HG03469 (cell line): ENCODE measurements at regions not wholly inside any gene's neighbourhood (a gene's known extent, or its start where the extent isn't known, plus 50 kb on each side); places are given as distances from the start of the nearest gene placed in this dataset.

Experiments
- ATAC-seq: cut with Tn5 transposase; IDR thresholded peaks from one replicate; pipeline ENCODE4 v1.9.1; 2021; ENCODE audit warnings: mild to moderate bottlenecking, moderate library complexity, moderate number of reproducible peaks; ENCODE audit not compliant: unreplicated experiment

GRCh38 chr18:29313312-29313711 lies 1136.4 kb upstream of the CDH2 start:
- no peak for ATAC-seq

GRCh38 chr18:29311580-29311979 lies 1134.7 kb upstream of the CDH2 start:
- no peak for ATAC-seq

- no peak for ATAC-seq
Measured at GRCh38 chr18:29309366-29309765, 1132.4 kb upstream of the CDH2 start.

GRCh38 chr18:29307982-29308381 lies 1131.1 kb upstream of the CDH2 start:
- no peak for ATAC-seq

- ATAC-seq, result no peak
Measured at GRCh38 chr18:29307231-29307630, 1130.3 kb upstream of the CDH2 start.

- no peak for ATAC-seq
Measured at GRCh38 chr18:29305516-29305915, 1128.6 kb upstream of the CDH2 start.

GRCh38 chr18:29301048-29301447 lies 1124.1 kb upstream of the CDH2 start:
- ATAC-seq, result no peak

GRCh38 chr18:29285471-29285870 lies 1108.5 kb upstream of the CDH2 start:
- no peak for ATAC-seq

GRCh38 chr18:29271501-29271900 lies 1094.6 kb upstream of the CDH2 start:
- no peak for ATAC-seq

- ATAC-seq, result no peak
Measured at GRCh38 chr18:29259838-29260237, 1082.9 kb upstream of the CDH2 start.

- no peak for ATAC-seq
Measured at GRCh38 chr18:29254123-29254522, 1077.2 kb upstream of the CDH2 start.

GRCh38 chr18:29251681-29252080 lies 1074.8 kb upstream of the CDH2 start:
- ATAC-seq, result no peak

- ATAC-seq, result no peak
Measured at GRCh38 chr18:29250843-29251242, 1073.9 kb upstream of the CDH2 start.

- ATAC-seq, result no peak
Measured at GRCh38 chr18:29250259-29250658, 1073.3 kb upstream of the CDH2 start.

- ATAC-seq, result no peak
Measured at GRCh38 chr18:29248805-29249204, 1071.9 kb upstream of the CDH2 start.

GRCh38 chr18:29241199-29241598 lies 1064.3 kb upstream of the CDH2 start:
- ATAC-seq, result no peak

- ATAC-seq, result no peak
Measured at GRCh38 chr18:29234751-29235150, 1057.8 kb upstream of the CDH2 start.

GRCh38 chr18:29226213-29226612 lies 1049.3 kb upstream of the CDH2 start:
- no peak for ATAC-seq

GRCh38 chr18:29225351-29225750 lies 1048.4 kb upstream of the CDH2 start:
- ATAC-seq, result no peak

- ATAC-seq, result no peak
Measured at GRCh38 chr18:29218091-29218490, 1041.2 kb upstream of the CDH2 start.

GRCh38 chr18:29217124-29217915 lies 1040.4 kb upstream of the CDH2 start:
- no peak for ATAC-seq

GRCh38 chr18:29198834-29199233 lies 1021.9 kb upstream of the CDH2 start:
- no peak for ATAC-seq

GRCh38 chr18:29196307-29196706 lies 1019.4 kb upstream of the CDH2 start:
- ATAC-seq, result no peak
